ENCODE measurements at regions not wholly inside any gene's neighbourhood (a gene's known extent, or its start where the extent isn't known, plus 50 kb on each side); places are given as distances from the start of the nearest gene placed in this dataset.

DNA sequence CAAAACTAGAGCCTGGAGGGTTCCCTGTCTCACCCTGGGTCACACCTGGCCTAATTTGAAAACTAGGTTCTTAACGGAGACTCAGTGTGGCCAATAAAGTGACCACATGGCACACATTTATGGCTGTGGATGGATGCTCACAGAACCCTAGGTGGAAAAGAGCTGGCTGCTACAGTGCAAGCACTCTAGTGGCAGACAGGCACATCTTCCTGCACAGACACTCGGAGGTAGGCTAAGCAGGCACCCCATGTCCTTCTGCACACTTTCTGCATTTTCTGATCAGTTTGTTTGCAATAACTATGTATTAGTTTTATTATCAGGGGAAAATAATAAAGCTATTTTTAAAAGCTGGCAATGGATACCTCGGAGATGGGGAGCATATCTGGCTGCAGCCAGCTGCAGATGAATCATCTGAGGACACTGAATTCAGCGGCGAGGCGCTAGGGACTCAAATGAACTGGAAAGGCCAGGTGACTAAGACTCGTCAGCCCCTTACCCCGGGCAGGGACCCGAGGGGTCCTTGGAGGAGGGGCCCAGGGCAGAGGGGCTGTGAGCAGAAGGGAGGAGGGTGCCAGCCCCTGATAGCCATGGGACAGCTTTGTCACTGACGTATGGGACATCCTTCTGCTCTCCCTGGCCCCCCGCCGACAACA is 96.2 kb downstream of the OLFM1 start:
- ChIA-PET CTCF (ENCODE audit: low intra/inter-chr PET ratio) (no interaction called here), POLR2A (interaction anchor here (0.6 to 1.2 kb wide), 4 partner anchors 26 to 173 kb away, joined by 3 to 5 read pairs (median 3); no protein-coding TSS in a partner anchor)
- no peak for TF ChIP-seq ATF1 (CRISPR knock-in tag; IDR thresholded peaks at IDR 0.05)
- no peak for TF ChIP-seq ATF1 (tag; IDR thresholded peaks at IDR 0.05)
- no peak for TF ChIP-seq DDX20 (tag; IDR thresholded peaks at IDR 0.05; ENCODE audit: low read depth)
- no peak for TF ChIP-seq ZNF586 (CRISPR knock-in tag; conservative IDR thresholded peaks at IDR 0.05)
- no peak for TF ChIP-seq ZKSCAN3 (CRISPR knock-in tag; IDR thresholded peaks at IDR 0.05)
- TF ChIP-seq, protein P1, sequence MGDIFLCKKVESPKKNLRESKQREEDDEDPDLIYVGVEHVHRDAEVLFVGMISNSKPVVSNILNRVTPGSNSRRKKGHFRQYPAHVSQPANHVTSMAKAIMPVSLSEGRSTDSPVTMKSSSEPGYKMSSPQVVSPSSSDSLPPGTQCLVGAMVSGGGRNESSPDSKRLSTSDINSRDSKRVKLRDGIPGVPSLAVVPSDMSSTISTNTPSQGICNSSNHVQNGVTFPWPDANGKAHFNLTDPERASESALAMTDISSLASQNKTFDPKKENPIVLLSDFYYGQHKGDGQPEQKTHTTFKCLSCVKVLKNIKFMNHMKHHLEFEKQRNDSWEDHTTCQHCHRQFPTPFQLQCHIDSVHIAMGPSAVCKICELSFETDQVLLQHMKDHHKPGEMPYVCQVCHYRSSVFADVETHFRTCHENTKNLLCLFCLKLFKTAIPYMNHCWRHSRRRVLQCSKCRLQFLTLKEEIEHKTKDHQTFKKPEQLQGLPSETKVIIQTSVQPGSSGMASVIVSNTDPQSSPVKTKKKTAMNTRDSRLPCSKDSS (IDR thresholded peaks at IDR 0.05; ENCODE audit: low read depth, partially characterized antibody): no peak
- TF ChIP-seq CHCHD3 (CRISPR knock-in tag; IDR thresholded peaks at IDR 0.05): no peak
- no peak for TF ChIP-seq ZNF583 (CRISPR knock-in tag; IDR thresholded peaks at IDR 0.05)
- TF ChIP-seq, protein P2, sequence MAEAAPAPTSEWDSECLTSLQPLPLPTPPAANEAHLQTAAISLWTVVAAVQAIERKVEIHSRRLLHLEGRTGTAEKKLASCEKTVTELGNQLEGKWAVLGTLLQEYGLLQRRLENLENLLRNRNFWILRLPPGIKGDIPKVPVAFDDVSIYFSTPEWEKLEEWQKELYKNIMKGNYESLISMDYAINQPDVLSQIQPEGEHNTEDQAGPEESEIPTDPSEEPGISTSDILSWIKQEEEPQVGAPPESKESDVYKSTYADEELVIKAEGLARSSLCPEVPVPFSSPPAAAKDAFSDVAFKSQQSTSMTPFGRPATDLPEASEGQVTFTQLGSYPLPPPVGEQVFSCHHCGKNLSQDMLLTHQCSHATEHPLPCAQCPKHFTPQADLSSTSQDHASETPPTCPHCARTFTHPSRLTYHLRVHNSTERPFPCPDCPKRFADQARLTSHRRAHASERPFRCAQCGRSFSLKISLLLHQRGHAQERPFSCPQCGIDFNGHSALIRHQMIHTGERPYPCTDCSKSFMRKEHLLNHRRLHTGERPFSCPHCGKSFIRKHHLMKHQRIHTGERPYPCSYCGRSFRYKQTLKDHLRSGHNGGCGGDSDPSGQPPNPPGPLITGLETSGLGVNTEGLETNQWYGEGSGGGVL (CRISPR knock-in tag; IDR thresholded peaks at IDR 0.05): no peak
- TF ChIP-seq, protein P3, sequence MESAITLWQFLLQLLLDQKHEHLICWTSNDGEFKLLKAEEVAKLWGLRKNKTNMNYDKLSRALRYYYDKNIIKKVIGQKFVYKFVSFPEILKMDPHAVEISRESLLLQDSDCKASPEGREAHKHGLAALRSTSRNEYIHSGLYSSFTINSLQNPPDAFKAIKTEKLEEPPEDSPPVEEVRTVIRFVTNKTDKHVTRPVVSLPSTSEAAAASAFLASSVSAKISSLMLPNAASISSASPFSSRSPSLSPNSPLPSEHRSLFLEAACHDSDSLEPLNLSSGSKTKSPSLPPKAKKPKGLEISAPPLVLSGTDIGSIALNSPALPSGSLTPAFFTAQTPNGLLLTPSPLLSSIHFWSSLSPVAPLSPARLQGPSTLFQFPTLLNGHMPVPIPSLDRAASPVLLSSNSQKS (CRISPR knock-in tag; IDR thresholded peaks at IDR 0.05): no peak
- no peak for TF ChIP-seq JUNB (CRISPR knock-in tag; conservative IDR thresholded peaks at IDR 0.05)
- no peak for TF ChIP-seq ETV1 (tag; conservative IDR thresholded peaks at IDR 0.05; ENCODE audit: low read depth)
- TF ChIP-seq, protein P4, sequence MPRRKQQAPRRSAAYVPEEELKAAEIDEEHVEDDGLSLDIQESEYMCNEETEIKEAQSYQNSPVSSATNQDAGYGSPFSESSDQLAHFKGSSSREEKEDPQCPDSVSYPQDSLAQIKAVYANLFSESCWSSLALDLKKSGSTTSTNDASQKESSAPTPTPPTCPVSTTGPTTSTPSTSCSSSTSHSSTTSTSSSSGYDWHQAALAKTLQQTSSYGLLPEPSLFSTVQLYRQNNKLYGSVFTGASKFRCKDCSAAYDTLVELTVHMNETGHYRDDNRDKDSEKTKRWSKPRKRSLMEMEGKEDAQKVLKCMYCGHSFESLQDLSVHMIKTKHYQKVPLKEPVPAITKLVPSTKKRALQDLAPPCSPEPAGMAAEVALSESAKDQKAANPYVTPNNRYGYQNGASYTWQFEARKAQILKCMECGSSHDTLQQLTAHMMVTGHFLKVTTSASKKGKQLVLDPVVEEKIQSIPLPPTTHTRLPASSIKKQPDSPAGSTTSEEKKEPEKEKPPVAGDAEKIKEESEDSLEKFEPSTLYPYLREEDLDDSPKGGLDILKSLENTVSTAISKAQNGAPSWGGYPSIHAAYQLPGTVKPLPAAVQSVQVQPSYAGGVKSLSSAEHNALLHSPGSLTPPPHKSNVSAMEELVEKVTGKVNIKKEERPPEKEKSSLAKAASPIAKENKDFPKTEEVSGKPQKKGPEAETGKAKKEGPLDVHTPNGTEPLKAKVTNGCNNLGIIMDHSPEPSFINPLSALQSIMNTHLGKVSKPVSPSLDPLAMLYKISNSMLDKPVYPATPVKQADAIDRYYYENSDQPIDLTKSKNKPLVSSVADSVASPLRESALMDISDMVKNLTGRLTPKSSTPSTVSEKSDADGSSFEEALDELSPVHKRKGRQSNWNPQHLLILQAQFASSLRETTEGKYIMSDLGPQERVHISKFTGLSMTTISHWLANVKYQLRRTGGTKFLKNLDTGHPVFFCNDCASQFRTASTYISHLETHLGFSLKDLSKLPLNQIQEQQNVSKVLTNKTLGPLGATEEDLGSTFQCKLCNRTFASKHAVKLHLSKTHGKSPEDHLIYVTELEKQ (CRISPR knock-in tag; IDR thresholded peaks at IDR 0.05): no peak
- no peak for TF ChIP-seq PHF20 (IDR thresholded peaks at IDR 0.05; ENCODE audit: partially characterized antibody)
- H3K9me1 ChIP-seq (ENCODE audit: control insufficient read depth, insufficient read depth, low read length): no peaks in the 10 kb centered on the region
- no peaks in the 10 kb centered on the region for H3K9me3 ChIP-seq (replicated peaks; ENCODE audit: control insufficient read depth, insufficient read depth, low read depth, low read length)
- H3K4me1 ChIP-seq (replicated peaks in 1 of 2; ENCODE audit: control insufficient read depth in 2 of 2, insufficient read depth in 2 of 2, low read length in 2 of 2): peaks cover 0 to 5% of the 10 kb centered on the region in 2 experiments; a peak in 2 of 5 replicates
- BruUV-seq (replicated peaks): no TSS peak
- no peak overlapping the region for H2AFZ ChIP-seq (ENCODE audit: low read depth, low read length)
- 0% methylated on average over 11 of the region's 12 CpGs for WGBS (ENCODE audit: insufficient coverage, low coverage, missing lambda C conversion rate)
- peaks cover 12 to 69% of the 10 kb centered on the region in 2 experiments; a peak in 3 of 5 replicates for H3K27me3 ChIP-seq (ENCODE audit: control insufficient read depth in 2 of 2, insufficient read depth in 2 of 2, low read length in 2 of 2)
- in situ Hi-C loops (cut with MboI) (no loop called here), intact Hi-C loops (cut with micrococcal nuclease) (no loop called here)
- DNase-seq (ENCODE audit: extremely low read depth in 1 of 4, low spot score in 3 of 4) (no peak), ATAC-seq (no peak), FAIRE-seq (no peak)
- no peak overlapping the region for H3K4me3 ChIP-seq
- H3K79me2 ChIP-seq (ENCODE audit: control insufficient read depth, insufficient read depth, low read length): no peaks in the 10 kb centered on the region
- no peak overlapping the region for H3K9ac ChIP-seq (ENCODE audit: insufficient read depth in 1 of 2, low read depth in 2 of 2, low read length in 2 of 2)
- H3K4me2 ChIP-seq (ENCODE audit: insufficient read depth, low read length): no peak overlapping the region
- H3K36me3 ChIP-seq (ENCODE audit: control insufficient read depth, insufficient read depth, low read length): no peaks in the 10 kb centered on the region
- no peak overlapping the region for H3K27ac ChIP-seq (ENCODE audit: extremely low read depth, low read depth, low read length)
- H4K20me1 ChIP-seq (replicated peaks; ENCODE audit: control insufficient read depth, insufficient read depth, low read length): peaks cover 8% of the 10 kb centered on the region; the same call in 1 of the 2 replicates

Measured in K562 (cell line).